Mucosa of rectum (tissue), 2 donors: ENCODE measurements at regions not wholly inside any gene's neighbourhood (a gene's known extent, or its start where the extent isn't known, plus 50 kb on each side); places are given as distances from the start of the nearest gene placed in this dataset.

Experiments used
- H3K27ac ChIP-seq, 2 donors: one replicate each; pipeline ENCODE4 v1.7.0; 2013; ENCODE audit warnings: inconsistent platforms in 2 of 2, low read depth in 2 of 2, low read length in 2 of 2
- H3K27me3 ChIP-seq, 2 donors: one replicate each; pipeline ENCODE4 v1.7.0; 2013; ENCODE audit warnings: low read length in 2 of 2; ENCODE audit not compliant: control insufficient read depth in 2 of 2, insufficient read depth in 2 of 2
- H3K36me3 ChIP-seq, 2 donors: one replicate each; pipeline ENCODE4 v1.7.0; 2013; ENCODE audit warnings: low read length in 2 of 2; ENCODE audit not compliant: control insufficient read depth in 2 of 2, insufficient read depth in 2 of 2
- H3K4me1 ChIP-seq, 2 donors: one replicate each; pipeline ENCODE4 v1.7.0; 2013; ENCODE audit warnings: low read length in 2 of 2, mild to moderate bottlenecking in 1 of 2; ENCODE audit not compliant: control insufficient read depth in 2 of 2, insufficient read depth in 2 of 2
- H3K4me3 ChIP-seq, 2 donors: one replicate each; pipeline ENCODE4 v1.7.0; 2013; ENCODE audit warnings: low read length in 2 of 2
- H3K9ac ChIP-seq, 2 donors: one replicate each; pipeline ENCODE4 v1.7.0; 2013; ENCODE audit warnings: low read length in 2 of 2, low read depth in 1 of 2, mild to moderate bottlenecking in 1 of 2
- H3K9me3 ChIP-seq, 2 donors: one replicate each; pipeline ENCODE4 v1.7.0; 2013; ENCODE audit warnings: low read length in 2 of 2; ENCODE audit not compliant: control insufficient read depth in 2 of 2
- donor health status: healthy.
- donor health status: Normal muscosa, but diverticular disease.

- Histone ChIP-seq H3K27ac (no peak overlapping the region), H3K4me1 (no peaks in the 10 kb centered on the region), H3K9ac (no peak overlapping the region), H3K27me3 (no peaks in the 10 kb centered on the region), H3K4me3 (no peak overlapping the region), H3K36me3 (no peaks in the 10 kb centered on the region), H3K9me3 (peaks cover 0 to 3% of the 10 kb centered on the region in 2 donors)
These were observed 191.7 kb upstream of the FERD3L start for GRCh38 chr7:19336836-19337383.

- Histone ChIP-seq H3K4me1 (no peaks in the 10 kb centered on the region), H3K27me3 (no peaks in the 10 kb centered on the region), H3K9me3 (peaks cover 0 to 8% of the 10 kb centered on the region in 2 donors), H3K27ac (no peak overlapping the region), H3K36me3 (no peaks in the 10 kb centered on the region), H3K4me3 (no peak overlapping the region), H3K9ac (no peak overlapping the region)
These were observed 188.5 kb upstream of the FERD3L start for GRCh38 chr7:19333706-19334105.

GRCh38 chr7:19327018-19327417 lies 181.8 kb upstream of the FERD3L start:
- Histone ChIP-seq H3K9me3 (peaks cover 0 to 4% of the 10 kb centered on the region in 2 donors), H3K9ac (no peak overlapping the region), H3K27me3 (no peaks in the 10 kb centered on the region), H3K36me3 (no peaks in the 10 kb centered on the region), H3K4me1 (no peaks in the 10 kb centered on the region), H3K4me3 (no peak overlapping the region), H3K27ac (no peak overlapping the region)

- H3K4me3 ChIP-seq: no peak overlapping the region
- no peaks in the 10 kb centered on the region for H3K4me1 ChIP-seq
- H3K27me3 ChIP-seq: no peaks in the 10 kb centered on the region
- no peaks in the 10 kb centered on the region for H3K9me3 ChIP-seq
- no peak overlapping the region for H3K27ac ChIP-seq
- H3K9ac ChIP-seq: no peak overlapping the region
- H3K36me3 ChIP-seq: no peaks in the 10 kb centered on the region
These were observed 176.8 kb upstream of the FERD3L start for GRCh38 chr7:19322002-19322401.

GRCh38 chr7:19318287-19318686 lies 173.1 kb upstream of the FERD3L start:
- Histone ChIP-seq H3K27ac (no peak overlapping the region), H3K36me3 (no peaks in the 10 kb centered on the region), H3K9ac (no peak overlapping the region), H3K4me1 (no peaks in the 10 kb centered on the region), H3K4me3 (no peak overlapping the region), H3K27me3 (no peaks in the 10 kb centered on the region), H3K9me3 (no peaks in the 10 kb centered on the region)

GRCh38 chr7:19317461-19317860 lies 172.2 kb upstream of the FERD3L start:
- no peaks in the 10 kb centered on the region for H3K36me3 ChIP-seq
- no peak overlapping the region for H3K27ac ChIP-seq
- no peak overlapping the region for H3K4me3 ChIP-seq
- no peaks in the 10 kb centered on the region for H3K4me1 ChIP-seq
- H3K27me3 ChIP-seq: no peaks in the 10 kb centered on the region
- no peak overlapping the region for H3K9ac ChIP-seq
- no peaks in the 10 kb centered on the region for H3K9me3 ChIP-seq

- H3K36me3 ChIP-seq: no peaks in the 10 kb centered on the region
- H3K4me3 ChIP-seq: no peak overlapping the region
- no peak overlapping the region for H3K27ac ChIP-seq
- no peaks in the 10 kb centered on the region for H3K9me3 ChIP-seq
- no peaks in the 10 kb centered on the region for H3K4me1 ChIP-seq
- H3K27me3 ChIP-seq: no peaks in the 10 kb centered on the region
- no peak overlapping the region for H3K9ac ChIP-seq
These were observed 167.2 kb upstream of the FERD3L start for GRCh38 chr7:19312416-19312815.

GRCh38 chr7:19307554-19307953 lies 162.3 kb upstream of the FERD3L start:
- no peaks in the 10 kb centered on the region for H3K36me3 ChIP-seq
- H3K27me3 ChIP-seq: no peaks in the 10 kb centered on the region
- peaks cover 3 to 4% of the 10 kb centered on the region in 2 donors for H3K9me3 ChIP-seq
- H3K4me1 ChIP-seq: no peaks in the 10 kb centered on the region
- no peak overlapping the region for H3K9ac ChIP-seq
- H3K4me3 ChIP-seq: no peak overlapping the region
- H3K27ac ChIP-seq: no peak overlapping the region

GRCh38 chr7:19305698-19306097 lies 160.5 kb upstream of the FERD3L start:
- Histone ChIP-seq H3K36me3 (no peaks in the 10 kb centered on the region), H3K4me1 (no peaks in the 10 kb centered on the region), H3K27ac (no peak overlapping the region), H3K27me3 (no peaks in the 10 kb centered on the region), H3K9ac (no peak overlapping the region), H3K9me3 (peaks cover 3 to 4% of the 10 kb centered on the region in 2 donors), H3K4me3 (no peak overlapping the region)

GRCh38 chr7:19304086-19304485 lies 158.9 kb upstream of the FERD3L start:
- H3K36me3 ChIP-seq: no peaks in the 10 kb centered on the region
- H3K9ac ChIP-seq: no peak overlapping the region
- peaks cover 3 to 4% of the 10 kb centered on the region in 2 donors for H3K9me3 ChIP-seq
- H3K4me1 ChIP-seq: no peaks in the 10 kb centered on the region
- no peak overlapping the region for H3K4me3 ChIP-seq
- no peaks in the 10 kb centered on the region for H3K27me3 ChIP-seq
- H3K27ac ChIP-seq: no peak overlapping the region

GRCh38 chr7:19302731-19303130 lies 157.5 kb upstream of the FERD3L start:
- H3K9me3 ChIP-seq: peaks cover 3 to 4% of the 10 kb centered on the region in 2 donors
- no peak overlapping the region for H3K9ac ChIP-seq
- H3K4me3 ChIP-seq: no peak overlapping the region
- H3K27ac ChIP-seq: no peak overlapping the region
- H3K4me1 ChIP-seq: no peaks in the 10 kb centered on the region
- no peaks in the 10 kb centered on the region for H3K36me3 ChIP-seq
- H3K27me3 ChIP-seq: no peaks in the 10 kb centered on the region
